MCF 10A (cell line): ENCODE measurements at regions not wholly inside any gene's neighbourhood (a gene's known extent, or its start where the extent isn't known, plus 50 kb on each side); places are given as distances from the start of the nearest gene placed in this dataset.

Experiments
- BruUV-seq: library from RNA; stranded (reverse); fragments of 400-500 nt; replicated peaks from 2 replicates; lab custom pipeline; 2021; lab: Mats Ljungman, UMichigan
- CTCF ChIA-PET: fragments of 300-600 bp; sonication (Branson Sonifier 250); formaldehyde crosslinking; extraction: SDS; loops from one replicate; lab custom pipeline; 2021; ENCODE audit warnings: antibody characterized with exemption, inconsistent platforms; lab: Yijun Ruan, JAX
- POLR2A ChIA-PET: fragments of 300-600, 350-650 bp; sonication (Branson Sonifier 250); formaldehyde crosslinking; extraction: SDS; loops from one replicate; lab custom pipeline; 2020; ENCODE audit warnings: antibody characterized with exemption, inconsistent platforms; lab: Yijun Ruan, JAX
- DNase-seq: peaks from one replicate; pipeline ENCODE4 v3.0.0-alpha.2; 2018; ENCODE audit not compliant: unreplicated experiment
- H3K27ac Mint-ChIP-seq: one replicate; pipeline ENCODE4 v1.8.0; 2022; ENCODE audit warnings: mild to moderate bottlenecking, low read depth, mixed read lengths; ENCODE audit not compliant: unreplicated experiment
- H3K27me3 Mint-ChIP-seq: one replicate; pipeline ENCODE4 v1.8.0; 2022; ENCODE audit warnings: mixed read lengths; ENCODE audit not compliant: insufficient read depth, unreplicated experiment
- H3K36me3 Mint-ChIP-seq: one replicate; pipeline ENCODE4 v1.8.0; 2022; ENCODE audit warnings: mild to moderate bottlenecking, moderate library complexity, mixed read lengths; ENCODE audit not compliant: insufficient read depth, unreplicated experiment
- H3K4me1 Mint-ChIP-seq: one replicate; pipeline ENCODE4 v1.8.0; 2022; ENCODE audit warnings: mixed read lengths; ENCODE audit not compliant: insufficient read depth, unreplicated experiment
- H3K4me3 Mint-ChIP-seq: one replicate; pipeline ENCODE4 v1.8.0; 2022; ENCODE audit warnings: mild to moderate bottlenecking, moderate library complexity, mixed read lengths; ENCODE audit not compliant: unreplicated experiment
- H3K9me3 Mint-ChIP-seq: one replicate; pipeline ENCODE4 v1.8.0; 2022; ENCODE audit warnings: mixed read lengths; ENCODE audit not compliant: unreplicated experiment
- intact Hi-C: fragments of 100-400 bp; cut with micrococcal nuclease; formaldehyde crosslinking; loops from 2 replicates; pipeline ENCODE4 v1.14.1; 2022
- TF ChIP-seq, protein P1 (sequence below): fragments of 200-600 bp; IDR thresholded peaks from one replicate; pipeline ENCODE4 v1.8.0; 2022; ENCODE audit warnings: antibody characterized with exemption, mild to moderate bottlenecking; ENCODE audit not compliant: unreplicated experiment

DNA sequence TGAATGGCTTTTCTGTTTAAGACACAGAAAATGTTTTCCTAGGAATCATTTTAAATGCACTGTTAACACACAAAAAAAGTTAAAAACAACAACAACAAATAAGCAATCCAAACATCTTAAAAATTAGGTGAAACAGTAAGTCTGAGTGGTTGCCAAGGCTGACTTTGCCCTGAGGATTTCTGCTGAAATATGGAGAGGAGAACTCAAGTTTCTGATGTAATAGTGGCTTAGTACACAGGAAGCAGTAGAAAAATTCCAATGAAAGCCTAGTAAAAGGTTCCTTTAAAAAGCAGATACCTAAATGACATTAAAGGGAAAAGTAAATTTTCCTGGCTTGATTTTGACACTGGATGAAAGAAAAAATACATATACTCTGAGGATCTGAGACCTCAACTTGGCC is 184.2 kb downstream of the EPM2A start:
- peaks cover 20% of the 10 kb centered on the region for H3K4me1 Mint-ChIP-seq
- ChIA-PET POLR2A (no interaction called here), CTCF (no interaction called here)
- intact Hi-C loops: no loop called here
- no peaks in the 10 kb centered on the region for H3K9me3 Mint-ChIP-seq
- TF ChIP-seq, protein P1, sequence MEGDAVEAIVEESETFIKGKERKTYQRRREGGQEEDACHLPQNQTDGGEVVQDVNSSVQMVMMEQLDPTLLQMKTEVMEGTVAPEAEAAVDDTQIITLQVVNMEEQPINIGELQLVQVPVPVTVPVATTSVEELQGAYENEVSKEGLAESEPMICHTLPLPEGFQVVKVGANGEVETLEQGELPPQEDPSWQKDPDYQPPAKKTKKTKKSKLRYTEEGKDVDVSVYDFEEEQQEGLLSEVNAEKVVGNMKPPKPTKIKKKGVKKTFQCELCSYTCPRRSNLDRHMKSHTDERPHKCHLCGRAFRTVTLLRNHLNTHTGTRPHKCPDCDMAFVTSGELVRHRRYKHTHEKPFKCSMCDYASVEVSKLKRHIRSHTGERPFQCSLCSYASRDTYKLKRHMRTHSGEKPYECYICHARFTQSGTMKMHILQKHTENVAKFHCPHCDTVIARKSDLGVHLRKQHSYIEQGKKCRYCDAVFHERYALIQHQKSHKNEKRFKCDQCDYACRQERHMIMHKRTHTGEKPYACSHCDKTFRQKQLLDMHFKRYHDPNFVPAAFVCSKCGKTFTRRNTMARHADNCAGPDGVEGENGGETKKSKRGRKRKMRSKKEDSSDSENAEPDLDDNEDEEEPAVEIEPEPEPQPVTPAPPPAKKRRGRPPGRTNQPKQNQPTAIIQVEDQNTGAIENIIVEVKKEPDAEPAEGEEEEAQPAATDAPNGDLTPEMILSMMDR: no peak
- H3K27me3 Mint-ChIP-seq: no peaks in the 10 kb centered on the region
- no TSS peak for BruUV-seq
- no peak overlapping the region for H3K4me3 Mint-ChIP-seq
- no peaks in the 10 kb centered on the region for H3K36me3 Mint-ChIP-seq
- no peak for DNase-seq
- H3K27ac Mint-ChIP-seq: no peak overlapping the region

DNA sequence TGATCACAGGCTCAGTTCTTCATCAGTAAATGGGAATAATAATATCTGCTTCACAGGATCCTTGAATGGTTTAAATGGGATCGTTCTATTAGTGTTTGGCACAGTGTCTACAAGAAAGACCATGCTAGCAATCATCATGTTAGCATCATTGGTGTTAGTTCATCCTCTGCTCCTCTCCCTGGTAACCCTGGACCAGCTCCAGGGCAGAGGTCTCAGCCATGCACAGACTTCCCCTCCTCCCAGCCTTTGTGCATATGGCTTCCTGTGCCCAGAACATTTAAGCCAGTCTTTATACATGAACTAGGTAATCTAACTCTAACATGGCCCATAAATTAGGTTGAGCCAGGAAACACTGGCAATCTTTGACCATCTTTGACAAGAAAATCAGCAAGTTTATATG is 180.2 kb downstream of the EPM2A start:
- BruUV-seq: no TSS peak
- H3K9me3 Mint-ChIP-seq: no peaks in the 10 kb centered on the region
- POLR2A ChIA-PET: no interaction called here
- TF ChIP-seq, protein P1: no peak
- intact Hi-C loops: no loop called here
- DNase-seq: no peak
- H3K4me1 Mint-ChIP-seq: no peaks in the 10 kb centered on the region
- H3K27ac Mint-ChIP-seq: no peak overlapping the region
- CTCF ChIA-PET: interaction anchor here (0.6 kb wide), 1 partner anchor 94 kb away, joined by 3 read pairs; no protein-coding TSS in a partner anchor
- no peak overlapping the region for H3K4me3 Mint-ChIP-seq
- H3K36me3 Mint-ChIP-seq: no peaks in the 10 kb centered on the region
- H3K27me3 Mint-ChIP-seq: no peaks in the 10 kb centered on the region

DNA sequence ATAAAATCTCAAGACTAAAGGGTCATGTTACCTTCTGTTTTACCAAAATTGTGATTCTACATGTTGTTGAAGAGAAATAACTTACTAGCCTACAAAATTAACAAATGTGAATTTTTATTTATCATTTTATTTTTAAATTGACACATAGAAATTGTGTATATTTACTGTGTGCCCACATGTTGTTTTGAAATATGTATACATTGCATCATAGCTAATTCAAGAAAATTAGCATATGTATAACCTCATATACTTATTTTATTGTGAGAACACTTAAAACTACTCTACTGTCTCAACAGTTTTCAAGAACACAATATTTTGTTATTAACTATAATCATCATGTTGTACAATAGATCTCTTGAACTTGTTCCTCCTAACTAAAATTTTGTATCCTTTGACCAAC is 177.8 kb downstream of the EPM2A start:
- CTCF ChIA-PET: no interaction called here
- POLR2A ChIA-PET: interaction anchor here (0.6 to 0.7 kb wide), 2 partner anchors 144 to 736 kb away, joined by 3 read pairs; no protein-coding TSS in a partner anchor
- Mint-ChIP-seq H3K27ac (no peak overlapping the region), H3K9me3 (no peaks in the 10 kb centered on the region), H3K4me3 (no peak overlapping the region), H3K36me3 (no peaks in the 10 kb centered on the region), H3K4me1 (no peaks in the 10 kb centered on the region), H3K27me3 (no peaks in the 10 kb centered on the region)
- intact Hi-C loops: no loop called here
- TF ChIP-seq, protein P1: no peak
- no peak for DNase-seq
- no TSS peak for BruUV-seq

DNA sequence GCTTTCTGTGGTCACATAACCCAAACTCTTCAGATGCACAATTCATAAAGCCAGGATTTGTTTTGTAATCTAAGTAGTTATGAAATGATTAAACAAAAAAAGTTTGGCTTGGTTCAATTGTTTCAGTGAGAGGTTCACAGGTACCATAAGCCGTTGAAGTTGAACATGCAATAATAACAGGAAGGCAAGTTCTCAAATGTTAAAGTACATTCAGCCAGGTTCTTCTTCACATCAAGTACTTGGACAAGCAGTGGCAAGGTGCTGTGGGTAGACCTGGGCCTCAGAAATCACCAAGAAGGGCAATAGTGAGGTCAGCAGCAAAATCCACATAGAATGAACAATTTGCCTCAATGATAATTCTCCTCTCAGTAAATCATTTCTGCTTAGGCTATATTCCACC is 175.5 kb downstream of the EPM2A start:
- DNase-seq: no peak
- TF ChIP-seq, protein P1: no peak
- H3K27me3 Mint-ChIP-seq: no peaks in the 10 kb centered on the region
- BruUV-seq: no TSS peak
- H3K36me3 Mint-ChIP-seq: no peaks in the 10 kb centered on the region
- no peaks in the 10 kb centered on the region for H3K9me3 Mint-ChIP-seq
- POLR2A ChIA-PET: no interaction called here
- H3K4me3 Mint-ChIP-seq: no peak overlapping the region
- intact Hi-C loops: no loop called here
- H3K27ac Mint-ChIP-seq: no peak overlapping the region
- H3K4me1 Mint-ChIP-seq: no peaks in the 10 kb centered on the region
- CTCF ChIA-PET: no interaction called here
